ENCODE measurements at regions not wholly inside any gene's neighbourhood (a gene's known extent, or its start where the extent isn't known, plus 50 kb on each side); places are given as distances from the start of the nearest gene placed in this dataset.
A peak's percentile ranks its signal among the peaks of the same experiment; 100 is the strongest.
"Not testable (repeated sequence)": the region's sequence is repeated elsewhere in the genome, so short reads cannot be mapped to it uniquely, and the experiment has no call there.

DNA sequence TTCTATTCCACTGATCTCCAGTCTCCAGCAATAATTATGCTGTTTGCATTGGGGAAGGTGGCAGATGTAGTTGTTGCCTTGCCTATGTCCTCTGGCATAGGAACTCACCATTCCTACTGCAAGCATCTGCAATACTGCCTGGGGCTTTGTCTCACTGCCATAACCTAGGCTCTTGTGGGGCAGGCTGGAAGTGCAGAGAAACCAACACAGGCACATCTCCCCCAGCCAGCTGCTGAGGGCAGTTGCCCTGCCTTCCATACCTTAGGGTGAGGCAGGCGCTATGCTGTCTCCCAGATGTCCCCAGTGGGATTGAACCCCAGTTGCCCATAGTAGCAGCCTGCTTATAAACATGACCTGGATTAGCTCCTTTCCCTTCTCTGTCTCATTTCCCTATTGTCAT lies 128.1 kb downstream of the NPIPA7 start:
- H3K4me1 Mint-ChIP-seq (ENCODE audit: insufficient read depth, unreplicated experiment); H3K9me3 Mint-ChIP-seq (ENCODE audit: unreplicated experiment); BruUV-seq (replicated peaks); H3K27ac Mint-ChIP-seq (ENCODE audit: low read depth, unreplicated experiment); DNase-seq (ENCODE audit: unreplicated experiment); intact Hi-C loops (cut with micrococcal nuclease); CTCF ChIA-PET; POLR2A ChIA-PET; H3K4me3 Mint-ChIP-seq (ENCODE audit: unreplicated experiment); H3K27me3 Mint-ChIP-seq (ENCODE audit: insufficient read depth, unreplicated experiment); H3K36me3 Mint-ChIP-seq (ENCODE audit: insufficient read depth, unreplicated experiment): not testable (repeated sequence)

DNA sequence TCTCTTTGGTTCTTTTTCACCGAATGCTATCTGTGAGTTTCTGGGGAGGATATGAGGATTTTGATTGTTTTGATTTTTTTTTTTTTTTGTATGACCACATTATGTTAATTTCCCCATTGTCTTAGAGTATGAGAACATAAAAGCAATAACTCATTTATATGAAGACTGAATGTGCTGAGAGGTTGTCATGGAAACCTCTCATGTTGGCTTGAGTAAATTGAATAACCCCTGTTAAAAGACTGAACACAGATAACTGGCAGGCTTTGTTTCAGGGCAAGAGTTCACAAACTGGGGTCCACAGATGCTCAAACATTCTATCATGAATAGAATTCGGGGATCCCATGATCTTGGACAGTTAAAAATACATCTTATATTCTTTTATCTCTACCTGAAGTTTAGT lies 129.4 kb downstream of the NPIPA7 start:
- intact Hi-C loops (cut with micrococcal nuclease); H3K4me1 Mint-ChIP-seq (ENCODE audit: insufficient read depth, unreplicated experiment); H3K27me3 Mint-ChIP-seq (ENCODE audit: insufficient read depth, unreplicated experiment); H3K36me3 Mint-ChIP-seq (ENCODE audit: insufficient read depth, unreplicated experiment); H3K4me3 Mint-ChIP-seq (ENCODE audit: unreplicated experiment); POLR2A ChIA-PET; H3K27ac Mint-ChIP-seq (ENCODE audit: low read depth, unreplicated experiment); BruUV-seq (replicated peaks); CTCF ChIA-PET; H3K9me3 Mint-ChIP-seq (ENCODE audit: unreplicated experiment); DNase-seq (ENCODE audit: unreplicated experiment): not testable (repeated sequence)

DNA sequence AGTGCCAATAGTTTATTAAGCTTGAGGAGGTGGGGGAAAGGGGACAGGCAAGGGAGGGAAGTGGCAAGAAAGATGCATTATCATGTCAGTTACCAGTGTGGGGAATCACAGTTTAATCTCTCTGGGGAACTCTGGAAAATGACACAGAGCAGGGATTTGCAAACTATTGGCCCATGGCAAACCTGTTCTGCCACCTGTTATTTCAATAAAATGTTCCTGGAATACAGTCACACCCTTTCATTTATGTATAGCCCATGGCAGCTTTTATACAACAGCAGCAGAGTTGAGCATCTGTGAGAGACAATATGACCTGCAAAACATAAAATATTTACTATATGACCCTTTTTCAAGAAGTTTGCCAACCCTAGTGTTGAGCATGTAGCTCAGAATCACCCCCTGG lies 140.5 kb downstream of the NPIPA7 start:
- POLR2A ChIA-PET; CTCF ChIA-PET; H3K36me3 Mint-ChIP-seq (ENCODE audit: insufficient read depth, unreplicated experiment); H3K9me3 Mint-ChIP-seq (ENCODE audit: unreplicated experiment); BruUV-seq (replicated peaks); H3K4me3 Mint-ChIP-seq (ENCODE audit: unreplicated experiment); intact Hi-C loops (cut with micrococcal nuclease); DNase-seq (ENCODE audit: unreplicated experiment); H3K27ac Mint-ChIP-seq (ENCODE audit: low read depth, unreplicated experiment); H3K4me1 Mint-ChIP-seq (ENCODE audit: insufficient read depth, unreplicated experiment); H3K27me3 Mint-ChIP-seq (ENCODE audit: insufficient read depth, unreplicated experiment): not testable (repeated sequence)

DNA sequence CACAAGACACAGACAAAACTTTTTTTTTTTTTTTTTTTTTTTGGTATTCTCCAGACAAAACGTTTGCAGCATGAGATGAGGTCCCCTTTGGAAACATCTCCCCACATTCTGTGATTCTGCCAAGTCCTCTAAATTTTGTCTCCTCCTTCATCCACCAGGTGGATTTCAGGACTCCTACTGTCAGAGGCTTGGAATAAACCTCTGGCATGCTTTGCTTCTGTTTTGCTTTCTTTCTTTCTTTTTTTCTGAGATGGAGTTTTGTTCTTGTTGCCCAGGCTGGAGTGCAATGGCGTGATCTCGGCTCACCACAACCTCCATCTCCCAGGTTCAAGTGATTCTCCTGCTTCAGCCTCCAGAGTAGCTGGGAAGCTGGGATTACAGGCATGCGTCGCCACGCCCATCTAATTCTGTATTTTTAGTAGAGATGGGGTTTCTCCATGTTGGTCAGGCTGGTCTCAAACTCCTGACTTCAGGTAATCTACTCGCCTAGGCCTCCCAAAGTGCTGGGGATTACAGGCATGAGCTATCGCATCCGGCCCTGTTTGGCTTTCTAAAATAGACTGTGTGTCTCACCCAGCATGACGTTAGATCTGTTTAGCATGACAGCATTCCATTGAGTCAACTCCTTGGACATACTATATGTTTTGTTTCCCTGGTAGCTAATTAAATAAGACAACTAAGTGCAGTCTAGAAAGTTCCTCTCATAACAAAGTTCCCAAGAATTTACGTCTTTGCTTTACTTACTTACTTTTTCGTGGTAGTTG lies 142.5 kb downstream of the NPIPA7 start:
- BruUV-seq (replicated peaks); H3K36me3 Mint-ChIP-seq (ENCODE audit: insufficient read depth, unreplicated experiment); H3K27me3 Mint-ChIP-seq (ENCODE audit: insufficient read depth, unreplicated experiment); H3K9me3 Mint-ChIP-seq (ENCODE audit: unreplicated experiment); intact Hi-C loops (cut with micrococcal nuclease); POLR2A ChIA-PET; H3K4me1 Mint-ChIP-seq (ENCODE audit: insufficient read depth, unreplicated experiment); H3K4me3 Mint-ChIP-seq (ENCODE audit: unreplicated experiment); DNase-seq (ENCODE audit: unreplicated experiment); H3K27ac Mint-ChIP-seq (ENCODE audit: low read depth, unreplicated experiment); CTCF ChIA-PET: not testable (repeated sequence)

DNA sequence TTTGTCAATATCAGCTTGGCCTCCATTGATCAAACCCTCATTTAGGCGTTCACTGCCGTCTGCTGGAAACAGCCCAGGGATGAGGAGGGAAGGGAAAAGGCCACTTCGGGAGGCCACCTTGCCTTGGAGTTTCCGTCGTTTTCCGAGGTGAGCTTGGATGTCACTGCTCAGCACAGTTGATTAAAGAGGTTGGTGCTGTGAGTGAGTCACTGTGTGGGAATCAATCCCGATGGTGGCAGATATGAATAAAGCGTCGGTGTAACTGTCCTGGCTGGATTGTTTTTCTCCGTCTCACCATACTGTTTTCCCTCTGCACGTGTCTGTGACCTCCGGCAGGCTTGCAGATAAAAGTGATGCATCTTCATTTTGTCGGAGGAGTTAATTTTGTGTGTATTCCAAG lies 148.1 kb downstream of the NPIPA7 start:
- DNase-seq (ENCODE audit: unreplicated experiment); CTCF ChIA-PET; H3K4me3 Mint-ChIP-seq (ENCODE audit: unreplicated experiment); H3K27me3 Mint-ChIP-seq (ENCODE audit: insufficient read depth, unreplicated experiment); intact Hi-C loops (cut with micrococcal nuclease); POLR2A ChIA-PET; H3K9me3 Mint-ChIP-seq (ENCODE audit: unreplicated experiment); H3K4me1 Mint-ChIP-seq (ENCODE audit: insufficient read depth, unreplicated experiment); H3K27ac Mint-ChIP-seq (ENCODE audit: low read depth, unreplicated experiment); BruUV-seq (replicated peaks); H3K36me3 Mint-ChIP-seq (ENCODE audit: insufficient read depth, unreplicated experiment): not testable (repeated sequence)

DNA sequence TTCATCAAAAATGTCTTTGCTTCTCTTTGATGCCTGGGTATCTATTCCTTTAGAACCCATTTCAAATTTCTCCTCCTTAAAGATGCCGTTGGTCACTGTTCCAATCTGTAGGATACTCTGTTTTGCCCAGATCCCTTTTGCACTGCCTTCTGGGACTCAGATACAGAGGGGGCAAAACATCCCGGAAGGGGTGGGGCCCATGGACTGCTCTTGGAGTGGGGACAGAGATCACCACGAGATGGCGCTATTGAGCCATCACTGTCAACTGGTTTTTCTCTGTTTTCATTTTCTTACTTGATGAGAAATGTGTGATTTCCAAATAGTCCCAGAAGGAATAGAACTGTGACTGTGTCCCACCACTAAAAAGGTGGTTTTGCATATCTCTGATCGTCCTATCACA lies 151.8 kb downstream of the NPIPA7 start:
- intact Hi-C loops (cut with micrococcal nuclease); H3K27ac Mint-ChIP-seq (ENCODE audit: low read depth, unreplicated experiment); POLR2A ChIA-PET; DNase-seq (ENCODE audit: unreplicated experiment); H3K27me3 Mint-ChIP-seq (ENCODE audit: insufficient read depth, unreplicated experiment); H3K36me3 Mint-ChIP-seq (ENCODE audit: insufficient read depth, unreplicated experiment); BruUV-seq (replicated peaks); H3K4me1 Mint-ChIP-seq (ENCODE audit: insufficient read depth, unreplicated experiment); CTCF ChIA-PET; H3K4me3 Mint-ChIP-seq (ENCODE audit: unreplicated experiment); H3K9me3 Mint-ChIP-seq (ENCODE audit: unreplicated experiment): not testable (repeated sequence)
- TF ChIP-seq, protein P1, sequence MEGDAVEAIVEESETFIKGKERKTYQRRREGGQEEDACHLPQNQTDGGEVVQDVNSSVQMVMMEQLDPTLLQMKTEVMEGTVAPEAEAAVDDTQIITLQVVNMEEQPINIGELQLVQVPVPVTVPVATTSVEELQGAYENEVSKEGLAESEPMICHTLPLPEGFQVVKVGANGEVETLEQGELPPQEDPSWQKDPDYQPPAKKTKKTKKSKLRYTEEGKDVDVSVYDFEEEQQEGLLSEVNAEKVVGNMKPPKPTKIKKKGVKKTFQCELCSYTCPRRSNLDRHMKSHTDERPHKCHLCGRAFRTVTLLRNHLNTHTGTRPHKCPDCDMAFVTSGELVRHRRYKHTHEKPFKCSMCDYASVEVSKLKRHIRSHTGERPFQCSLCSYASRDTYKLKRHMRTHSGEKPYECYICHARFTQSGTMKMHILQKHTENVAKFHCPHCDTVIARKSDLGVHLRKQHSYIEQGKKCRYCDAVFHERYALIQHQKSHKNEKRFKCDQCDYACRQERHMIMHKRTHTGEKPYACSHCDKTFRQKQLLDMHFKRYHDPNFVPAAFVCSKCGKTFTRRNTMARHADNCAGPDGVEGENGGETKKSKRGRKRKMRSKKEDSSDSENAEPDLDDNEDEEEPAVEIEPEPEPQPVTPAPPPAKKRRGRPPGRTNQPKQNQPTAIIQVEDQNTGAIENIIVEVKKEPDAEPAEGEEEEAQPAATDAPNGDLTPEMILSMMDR (IDR thresholded peaks at IDR 0.05; ENCODE audit: unreplicated experiment): peak; percentile 14

DNA sequence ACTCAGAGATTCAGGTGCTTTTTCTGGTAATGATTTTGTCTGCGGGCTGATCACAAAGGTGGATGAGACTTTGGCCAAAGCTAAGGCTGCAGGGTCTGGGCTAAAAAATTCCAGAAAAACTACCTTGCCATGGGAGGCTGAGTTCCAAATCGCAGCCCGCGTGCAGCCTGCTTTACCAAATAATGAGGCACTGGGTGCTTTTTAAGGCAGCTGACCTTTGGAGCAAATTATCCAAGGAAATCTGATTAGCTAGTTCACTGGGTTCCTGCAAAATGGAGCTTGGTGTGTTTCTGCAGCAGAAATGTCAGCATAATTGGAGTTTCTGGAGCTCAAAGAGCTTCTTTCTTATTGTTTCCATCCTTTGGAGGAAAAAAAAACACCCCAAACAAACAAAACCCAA lies 156.6 kb downstream of the NPIPA7 start:
- H3K4me1 Mint-ChIP-seq (ENCODE audit: insufficient read depth, unreplicated experiment); H3K4me3 Mint-ChIP-seq (ENCODE audit: unreplicated experiment); BruUV-seq (replicated peaks); H3K36me3 Mint-ChIP-seq (ENCODE audit: insufficient read depth, unreplicated experiment); CTCF ChIA-PET; intact Hi-C loops (cut with micrococcal nuclease); POLR2A ChIA-PET; H3K9me3 Mint-ChIP-seq (ENCODE audit: unreplicated experiment); H3K27me3 Mint-ChIP-seq (ENCODE audit: insufficient read depth, unreplicated experiment); H3K27ac Mint-ChIP-seq (ENCODE audit: low read depth, unreplicated experiment); DNase-seq (ENCODE audit: unreplicated experiment): not testable (repeated sequence)

DNA sequence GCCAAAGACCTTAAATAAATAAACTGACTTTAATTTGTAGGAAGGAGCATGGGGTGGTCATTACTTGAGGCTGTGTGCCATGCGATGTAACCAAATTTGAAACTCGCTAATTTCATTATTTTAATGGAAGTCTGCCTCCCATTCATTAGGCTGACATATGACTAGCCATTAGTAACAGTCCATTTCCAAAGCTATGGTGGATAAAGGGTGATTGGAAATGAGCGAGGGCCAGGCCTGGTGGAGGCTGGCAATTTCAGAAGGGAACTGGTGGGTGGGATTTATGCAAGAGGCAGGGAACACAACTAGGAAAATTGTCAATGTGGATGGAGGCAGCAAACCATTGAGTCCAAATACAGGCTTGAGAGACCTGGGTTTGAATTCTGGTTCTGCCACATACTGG lies 157.2 kb downstream of the NPIPA7 start:
- BruUV-seq (replicated peaks); intact Hi-C loops (cut with micrococcal nuclease); H3K36me3 Mint-ChIP-seq (ENCODE audit: insufficient read depth, unreplicated experiment); POLR2A ChIA-PET; DNase-seq (ENCODE audit: unreplicated experiment); H3K4me3 Mint-ChIP-seq (ENCODE audit: unreplicated experiment); H3K27ac Mint-ChIP-seq (ENCODE audit: low read depth, unreplicated experiment); H3K9me3 Mint-ChIP-seq (ENCODE audit: unreplicated experiment); H3K4me1 Mint-ChIP-seq (ENCODE audit: insufficient read depth, unreplicated experiment); H3K27me3 Mint-ChIP-seq (ENCODE audit: insufficient read depth, unreplicated experiment); CTCF ChIA-PET: not testable (repeated sequence)

DNA sequence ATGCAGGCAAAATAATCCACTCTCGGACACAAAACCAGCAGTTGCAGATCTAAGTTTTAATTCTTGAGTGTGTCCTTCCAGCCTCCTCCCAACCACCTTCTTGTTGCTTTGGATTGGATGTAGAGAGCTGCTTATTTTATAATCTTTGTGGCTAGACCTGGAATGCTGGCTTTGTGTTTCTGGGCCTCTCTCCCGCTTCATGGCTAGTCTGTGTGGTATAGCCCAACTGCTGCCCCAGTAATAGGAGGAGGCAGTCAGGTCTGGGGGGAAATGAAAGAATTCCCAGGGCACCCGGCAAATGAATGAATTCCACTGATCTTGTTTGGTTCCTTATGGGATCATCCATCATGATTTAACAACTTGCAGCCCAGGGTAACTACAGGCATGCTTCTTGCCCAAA lies 170.8 kb downstream of the NPIPA7 start:
- DNase-seq (ENCODE audit: unreplicated experiment); H3K4me3 Mint-ChIP-seq (ENCODE audit: unreplicated experiment); H3K9me3 Mint-ChIP-seq (ENCODE audit: unreplicated experiment); H3K27me3 Mint-ChIP-seq (ENCODE audit: insufficient read depth, unreplicated experiment); POLR2A ChIA-PET; BruUV-seq (replicated peaks); intact Hi-C loops (cut with micrococcal nuclease); CTCF ChIA-PET; H3K27ac Mint-ChIP-seq (ENCODE audit: low read depth, unreplicated experiment); H3K36me3 Mint-ChIP-seq (ENCODE audit: insufficient read depth, unreplicated experiment); H3K4me1 Mint-ChIP-seq (ENCODE audit: insufficient read depth, unreplicated experiment): not testable (repeated sequence)

Data from MCF 10A (cell line).